Fibroblast of the aortic adventitia (primary cell): ENCODE measurements at regions not wholly inside any gene's neighbourhood (a gene's known extent, or its start where the extent isn't known, plus 50 kb on each side); places are given as distances from the start of the nearest gene placed in this dataset.

Experiments used
- DNase-seq: peaks from one replicate; pipeline ENCODE4 v3.0.0-alpha.2; 2010; ENCODE audit warnings: low read depth
- H3K4me3 ChIP-seq: 2 replicates; pipeline ENCODE4 v1.5.1; 2011; ENCODE audit warnings: low read depth, mild to moderate bottlenecking, control low read depth, low read length, moderate library complexity
- CTCF ChIP-seq: IDR thresholded peaks from 2 replicates; pipeline ENCODE4 v1.5.1; 2011; ENCODE audit warnings: mild to moderate bottlenecking, low read length, control low read depth, inconsistent platforms; ENCODE audit not compliant: insufficient read depth

DNA sequence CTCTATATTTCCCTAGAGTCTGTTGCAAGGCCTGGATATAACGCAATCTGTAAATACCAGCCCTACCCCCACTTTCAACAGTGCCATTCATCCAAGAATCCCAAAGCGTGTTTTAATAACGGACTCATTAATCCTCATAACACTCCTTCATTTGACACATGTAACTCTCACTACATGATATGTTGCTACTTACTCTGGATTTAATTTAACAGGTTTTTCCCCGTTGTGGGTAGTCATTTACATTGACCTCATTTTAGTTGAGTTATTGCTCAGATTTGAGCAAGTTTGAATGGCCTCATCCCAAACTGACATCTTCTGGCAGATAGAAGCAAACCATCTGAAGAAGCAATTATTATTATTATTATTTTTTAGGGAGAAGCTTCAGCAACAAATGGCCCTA lies 125.4 kb upstream of the NPVF start:
- DNase-seq: no peak
- TF ChIP-seq CTCF: no peak
- H3K4me3 ChIP-seq: no peak overlapping the region

- no peak for DNase-seq
- no peak for TF ChIP-seq CTCF
- H3K4me3 ChIP-seq: no peak overlapping the region
These were observed 128.4 kb upstream of the NPVF start for GRCh38 chr7:25356534-25357151.

GRCh38 chr7:25358926-25359325 lies 130.6 kb upstream of the NPVF start:
- H3K4me3 ChIP-seq: no peak overlapping the region
- TF ChIP-seq CTCF: no peak
- no peak for DNase-seq

DNA sequence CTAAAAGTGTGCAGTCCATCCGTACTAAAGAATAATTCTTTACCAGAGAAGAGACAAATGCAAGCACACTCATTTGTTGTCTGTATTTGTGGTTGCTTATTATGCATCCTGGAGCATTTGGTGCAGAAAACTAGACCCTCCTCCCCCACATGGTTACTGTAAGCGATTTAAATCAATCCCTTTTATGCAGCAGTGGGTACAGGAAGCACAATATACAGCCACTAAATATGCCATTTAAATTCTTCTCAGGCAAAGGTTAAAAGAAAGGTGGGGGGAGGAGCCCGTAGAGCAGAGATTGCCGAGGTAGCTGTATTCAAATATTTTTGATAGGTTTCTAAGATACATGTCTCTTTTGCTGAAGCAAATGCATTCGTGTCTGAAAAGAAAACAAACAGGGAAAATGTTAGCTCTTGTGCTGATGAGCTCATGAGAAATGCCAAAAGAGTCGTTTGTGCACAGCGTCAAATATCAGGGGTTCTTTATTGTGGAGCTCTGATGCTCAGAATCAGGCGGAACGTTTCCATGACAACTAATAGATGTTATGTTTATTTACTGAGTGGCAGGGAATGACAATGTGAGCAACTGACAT lies 131.3 kb upstream of the NPVF start:
- DNase-seq: no peak
- TF ChIP-seq CTCF: no peak
- no peak overlapping the region for H3K4me3 ChIP-seq

DNA sequence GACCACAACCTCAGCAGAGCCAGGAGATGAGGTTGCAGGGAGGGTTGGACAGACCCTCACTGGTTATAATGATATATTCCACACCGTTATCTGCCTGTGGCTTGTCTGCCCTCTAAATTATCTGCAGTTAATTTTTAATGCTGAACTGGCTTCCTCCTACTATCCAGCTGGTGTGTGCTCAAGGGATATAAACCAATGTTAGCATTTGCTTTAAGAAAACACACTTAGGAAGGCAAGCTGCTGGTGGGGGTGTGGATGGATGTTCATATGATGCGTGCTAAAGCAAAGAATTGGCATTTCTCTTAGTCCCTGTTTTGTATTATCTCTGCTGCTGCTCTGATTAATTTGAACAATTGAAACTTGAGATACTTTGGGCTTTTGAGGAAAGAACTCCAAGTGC lies 132.2 kb upstream of the NPVF start:
- no peak overlapping the region for H3K4me3 ChIP-seq
- no peak for DNase-seq
- TF ChIP-seq CTCF: no peak

- no peak for TF ChIP-seq CTCF
- no peak for DNase-seq
- no peak overlapping the region for H3K4me3 ChIP-seq
These were observed 133.1 kb upstream of the NPVF start for GRCh38 chr7:25361387-25361786.

DNA sequence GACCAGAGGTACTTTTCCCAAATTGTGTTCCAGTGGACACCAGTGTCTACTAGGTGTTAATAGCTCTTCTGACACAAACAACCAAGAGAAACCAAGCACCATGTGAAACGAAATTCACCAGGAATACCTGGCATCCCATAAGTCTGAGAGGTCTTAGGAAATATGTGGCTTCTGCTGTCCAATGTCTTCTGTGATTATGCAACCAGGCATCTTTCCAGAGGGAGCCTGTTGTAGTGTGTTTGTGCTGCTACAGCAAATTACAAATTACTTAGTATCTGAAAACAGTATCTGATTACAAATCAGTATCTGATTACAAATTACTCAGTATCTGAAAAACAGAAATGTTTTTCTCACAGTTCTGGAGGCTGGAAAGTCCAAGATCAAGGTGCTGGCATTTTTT lies 133.6 kb upstream of the NPVF start:
- TF ChIP-seq CTCF: no peak
- no peak overlapping the region for H3K4me3 ChIP-seq
- DNase-seq: no peak
